HCT116 (cell line): ENCODE measurements at regions not wholly inside any gene's neighbourhood (a gene's known extent, or its start where the extent isn't known, plus 50 kb on each side); places are given as distances from the start of the nearest gene placed in this dataset.

Source experiments
- CTCF ChIP-seq, 3 experiments: fragments of 200-600 bp in 1 of 3; sonication (generic) in 1 of 3; IDR thresholded peaks in 2 of 3; conservative IDR thresholded peaks in 1 of 3; 2 replicates each; pipeline ENCODE4 v1.5.1; 2012 to 2017; ENCODE audit warnings: low read depth in 2 of 3, low read length in 2 of 3, antibody characterized with exemption in 1 of 3, borderline replicate concordance in 1 of 3, control low read depth in 1 of 3, mild to moderate bottlenecking in 1 of 3, mixed read lengths in 1 of 3, mixed run types in 1 of 3, moderate library complexity in 1 of 3; ENCODE audit not compliant: insufficient read depth in 1 of 3
- EZH2 ChIP-seq: fragments of 200-600 bp; sonication (generic); IDR thresholded peaks from 2 replicates; pipeline ENCODE4 v1.6.1; 2017; ENCODE audit warnings: antibody characterized with exemption, mixed run types
- POLR2A ChIP-seq: IDR thresholded peaks from 2 replicates; pipeline ENCODE4 v1.7.0; 2011; ENCODE audit warnings: borderline replicate concordance; ENCODE audit not compliant: insufficient read depth, insufficient read length; ENCODE audit errors: extremely low read depth

DNA sequence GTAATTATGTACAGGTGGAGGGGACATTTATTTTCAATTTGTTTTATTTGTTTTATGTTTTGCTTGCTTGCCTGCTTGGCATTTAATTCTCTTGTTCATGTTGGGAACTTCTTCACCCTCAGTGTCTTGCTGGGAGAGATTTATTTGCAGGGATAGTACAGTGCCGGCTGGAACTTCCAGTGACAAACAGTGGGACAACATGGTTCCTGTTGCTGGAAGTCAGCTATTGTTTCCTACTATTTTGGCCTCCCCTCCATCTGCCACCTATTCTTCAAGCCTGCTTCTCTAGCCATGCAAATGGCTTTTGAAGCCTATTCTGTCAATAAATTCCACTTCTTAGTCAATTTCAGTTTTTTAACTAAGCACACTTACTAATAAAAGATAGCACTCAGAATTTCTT, 105.4 kb upstream of the BANK1 start:
- TF ChIP-seq EZH2 (no peak), CTCF (IDR thresholded peaks at IDR 0.05 in 2 of 3, conservative IDR thresholded peaks at IDR 0.05 in 1 of 3; ENCODE audit: borderline replicate concordance in 1 of 3, insufficient read depth in 1 of 3, low read depth in 2 of 3, low read length in 2 of 3) (no peak), POLR2A (no peak)
